GM20000 (cell line): ENCODE measurements at regions not wholly inside any gene's neighbourhood (a gene's known extent, or its start where the extent isn't known, plus 50 kb on each side); places are given as distances from the start of the nearest gene placed in this dataset.

Experiments
- DNase-seq: peaks from one replicate; pipeline ENCODE4 v3.0.0; 2012; ENCODE audit warnings: low spot score
- TF ChIP-seq, protein P1 (sequence below): IDR thresholded peaks from 2 replicates; pipeline ENCODE4 v1.5.1; 2012; ENCODE audit warnings: mild to moderate bottlenecking, control low read depth; ENCODE audit errors: extremely low read depth, missing control alignments

DNA sequence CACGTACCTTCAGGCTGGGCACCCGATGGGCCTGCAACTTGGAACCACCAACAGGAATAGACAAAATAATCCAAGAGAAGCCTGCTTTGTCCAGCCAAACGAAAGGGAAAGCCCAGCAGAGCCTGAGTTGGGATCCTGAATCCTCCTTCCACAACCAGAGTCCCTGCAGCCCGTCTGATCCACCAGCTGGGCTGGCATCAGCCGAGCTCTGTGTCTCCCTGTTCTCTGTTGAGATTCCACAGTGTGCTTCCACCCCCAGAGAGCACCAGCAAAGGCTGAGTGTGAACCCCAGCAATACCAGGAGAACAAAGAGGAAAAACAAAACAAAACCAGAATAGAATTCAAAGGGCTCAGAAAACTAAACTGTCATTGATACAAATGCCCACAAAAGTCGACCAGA lies 68.8 kb upstream of the PRNP start:
- no peak for DNase-seq
- TF ChIP-seq, protein P1, sequence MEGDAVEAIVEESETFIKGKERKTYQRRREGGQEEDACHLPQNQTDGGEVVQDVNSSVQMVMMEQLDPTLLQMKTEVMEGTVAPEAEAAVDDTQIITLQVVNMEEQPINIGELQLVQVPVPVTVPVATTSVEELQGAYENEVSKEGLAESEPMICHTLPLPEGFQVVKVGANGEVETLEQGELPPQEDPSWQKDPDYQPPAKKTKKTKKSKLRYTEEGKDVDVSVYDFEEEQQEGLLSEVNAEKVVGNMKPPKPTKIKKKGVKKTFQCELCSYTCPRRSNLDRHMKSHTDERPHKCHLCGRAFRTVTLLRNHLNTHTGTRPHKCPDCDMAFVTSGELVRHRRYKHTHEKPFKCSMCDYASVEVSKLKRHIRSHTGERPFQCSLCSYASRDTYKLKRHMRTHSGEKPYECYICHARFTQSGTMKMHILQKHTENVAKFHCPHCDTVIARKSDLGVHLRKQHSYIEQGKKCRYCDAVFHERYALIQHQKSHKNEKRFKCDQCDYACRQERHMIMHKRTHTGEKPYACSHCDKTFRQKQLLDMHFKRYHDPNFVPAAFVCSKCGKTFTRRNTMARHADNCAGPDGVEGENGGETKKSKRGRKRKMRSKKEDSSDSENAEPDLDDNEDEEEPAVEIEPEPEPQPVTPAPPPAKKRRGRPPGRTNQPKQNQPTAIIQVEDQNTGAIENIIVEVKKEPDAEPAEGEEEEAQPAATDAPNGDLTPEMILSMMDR: no peak

DNA sequence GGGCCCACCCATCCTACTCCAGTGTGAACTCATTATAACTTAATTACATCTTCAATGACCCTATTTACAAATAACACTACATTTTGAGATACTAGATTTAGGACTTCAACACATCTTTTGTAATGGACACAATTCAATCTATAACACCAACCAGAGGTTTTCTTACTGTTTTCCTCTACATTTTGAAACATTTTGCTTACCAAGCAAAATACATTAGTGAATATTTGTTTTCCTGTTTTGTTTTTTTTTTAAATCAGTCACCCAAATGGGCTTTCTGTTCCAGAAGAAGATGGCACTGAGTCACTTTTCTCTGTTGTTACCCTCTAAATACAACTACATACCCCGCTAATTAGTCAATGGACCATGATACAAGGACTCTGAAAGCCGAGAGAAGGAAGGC lies 69.2 kb upstream of the PRNP start:
- TF ChIP-seq, protein P1: no peak
- no peak for DNase-seq

DNA sequence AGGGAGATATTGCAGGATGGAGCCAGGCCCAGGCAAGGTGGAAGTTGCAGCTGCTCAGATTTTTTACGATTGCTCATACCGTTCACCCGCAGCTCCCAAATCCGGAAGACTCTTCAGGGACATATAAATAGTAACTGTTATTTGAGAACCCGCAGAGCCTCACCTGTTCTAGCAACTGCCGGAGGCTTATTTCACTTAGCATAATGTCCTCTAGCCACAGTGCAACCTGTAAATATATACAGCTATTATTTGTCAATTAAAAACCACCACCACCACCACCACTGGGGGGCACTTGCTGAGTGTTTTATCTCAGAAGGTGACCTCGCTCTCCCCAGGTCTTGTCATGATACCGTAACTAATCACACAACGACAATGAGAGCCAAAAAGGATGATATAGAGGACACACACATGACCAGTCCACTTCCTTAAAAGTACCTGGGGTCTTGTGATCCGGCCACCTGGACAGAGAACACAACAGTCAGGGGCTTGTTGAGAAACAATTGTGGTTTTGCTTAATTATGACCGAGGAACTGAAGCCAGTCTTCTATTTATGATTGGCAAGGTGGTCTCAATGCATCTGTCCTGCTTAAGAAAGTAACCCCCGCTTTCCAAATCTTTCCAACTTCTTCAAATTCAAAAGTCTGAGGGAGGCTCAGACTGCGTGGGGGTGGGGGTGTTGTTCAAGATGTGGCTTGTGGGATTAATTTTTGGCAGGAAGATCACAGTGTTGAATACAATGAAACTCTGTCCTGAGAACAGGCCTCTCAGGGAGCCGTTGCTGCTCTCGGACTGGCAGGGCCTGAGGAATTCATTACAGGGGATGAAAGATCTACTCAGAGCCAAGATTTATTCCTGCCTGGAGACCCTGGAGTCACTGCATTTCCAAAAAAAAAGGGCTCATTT lies 72.3 kb upstream of the PRNP start:
- DNase-seq: peak; percentile 52
- TF ChIP-seq, protein P1: peak; percentile 24

DNA sequence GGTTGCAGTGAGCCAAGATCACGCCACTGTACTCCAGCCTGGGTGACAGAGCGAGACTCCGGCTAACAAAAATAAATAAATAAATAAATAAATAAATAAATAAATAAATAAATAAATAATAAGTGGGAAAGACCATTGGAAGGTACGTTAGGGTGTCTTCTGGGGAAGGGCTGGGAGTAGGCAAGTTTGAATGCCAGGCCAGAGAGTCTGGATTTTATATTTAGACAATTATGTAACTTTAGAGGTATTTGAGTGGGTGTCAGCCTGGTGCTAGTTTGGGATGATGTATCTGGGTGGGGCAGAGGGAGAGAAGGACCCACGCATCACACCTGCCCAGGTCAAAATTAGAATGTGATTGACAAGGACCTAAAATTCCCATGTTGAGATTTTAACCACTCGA lies 73.1 kb upstream of the PRNP start:
- TF ChIP-seq, protein P1: no peak
- no peak for DNase-seq

DNA sequence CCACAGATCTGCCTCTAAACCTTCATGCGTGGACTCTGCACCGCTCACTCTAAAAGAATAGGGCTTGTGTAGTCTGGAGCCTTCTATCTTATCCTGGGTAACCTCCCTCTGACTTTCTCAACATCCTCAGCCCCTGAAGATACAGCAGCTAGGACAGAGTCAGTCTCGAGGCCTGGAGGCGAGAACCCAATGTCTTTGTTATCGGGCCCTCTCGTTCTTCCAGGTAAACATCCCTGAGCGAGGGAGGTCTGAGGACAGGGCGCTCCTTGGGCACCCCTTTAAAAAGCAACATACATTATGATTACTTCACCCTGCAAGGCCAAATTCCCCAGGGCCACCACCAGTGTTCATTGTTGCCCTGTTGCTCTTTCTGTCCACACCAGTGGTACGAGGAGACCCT lies 75.4 kb upstream of the PRNP start:
- no peak for DNase-seq
- TF ChIP-seq, protein P1: no peak

DNA sequence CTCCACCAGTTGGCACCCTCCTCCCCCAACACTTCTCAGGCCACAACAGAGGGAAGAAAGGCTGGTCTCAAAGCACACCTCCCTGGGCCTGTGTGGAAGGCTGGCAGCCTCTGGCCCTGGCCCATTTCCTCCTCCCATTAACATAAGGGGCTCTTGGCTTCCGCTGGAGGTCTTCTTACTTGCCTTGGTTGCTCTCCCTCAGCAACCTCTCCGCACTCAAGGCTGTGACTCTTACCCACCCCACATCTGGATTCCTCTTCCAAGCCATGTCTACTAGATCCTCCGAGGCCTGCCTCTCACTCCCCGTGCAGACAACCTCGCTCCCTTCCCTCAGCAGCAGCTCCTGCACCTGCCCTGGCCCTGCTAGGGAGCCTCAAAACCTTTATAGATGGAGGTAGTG lies 76.7 kb upstream of the PRNP start:
- TF ChIP-seq, protein P1: no peak
- no peak for DNase-seq

DNA sequence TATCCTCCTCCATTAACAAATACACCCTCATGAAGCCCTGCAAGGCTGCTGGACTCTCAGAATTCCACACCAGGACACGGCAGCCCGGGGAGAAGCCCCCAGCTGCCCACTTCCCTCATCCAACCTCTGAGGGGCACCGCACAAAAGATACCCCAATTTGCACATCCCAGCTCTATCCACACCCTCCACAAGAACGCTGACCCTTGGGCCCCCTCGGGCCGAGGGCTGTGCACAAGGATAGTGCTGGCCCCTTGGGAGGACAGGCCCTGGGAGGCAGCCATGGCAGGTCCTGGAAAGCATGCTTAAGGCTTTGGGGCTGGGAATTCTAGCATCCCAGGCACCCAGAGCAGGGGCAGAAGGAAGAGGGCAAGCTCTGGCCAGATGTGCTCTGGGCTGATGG lies 77.4 kb upstream of the PRNP start:
- TF ChIP-seq, protein P1: no peak
- no peak for DNase-seq
